ENCODE measurements at regions not wholly inside any gene's neighbourhood (a gene's known extent, or its start where the extent isn't known, plus 50 kb on each side); places are given as distances from the start of the nearest gene placed in this dataset.
"Not testable (repeated sequence)": the region's sequence is repeated elsewhere in the genome, so short reads cannot be mapped to it uniquely, and the experiment has no call there.

GRCh38 chr12:17139931-17140330, 534.0 kb upstream of the LMO3 start:
- no peak for TF ChIP-seq EP300 (IDR thresholded peaks at IDR 0.05)
- no peak for TF ChIP-seq CTCF (IDR thresholded peaks at IDR 0.05)
- TF ChIP-seq POLR2A (IDR thresholded peaks at IDR 0.05), result no peak
- Histone ChIP-seq H3K27me3 (no peaks in the 10 kb centered on the region), H3K27ac (no peak overlapping the region), H3K4me1 (no peaks in the 10 kb centered on the region), H3K9me3 (peaks cover 0 to 2% (median 0%) of the 10 kb centered on the region in 4 donors), H3K36me3 (no peaks in the 10 kb centered on the region), H3K4me3 (no peak overlapping the region)
- 62 to 74% methylated on average over 2 of the region's 2 CpGs for WGBS, 2 donors
- no peak for DNase-seq
- intact Hi-C loops (cut with DNase I), result no loop called here

GRCh38 chr12:17137396-17137795, 531.4 kb upstream of the LMO3 start:
- Histone ChIP-seq H3K27ac (no peak overlapping the region), H3K4me3 (no peak overlapping the region), H3K4me1 (no peaks in the 10 kb centered on the region), H3K9me3 (peaks cover 0 to 2% (median 0%) of the 10 kb centered on the region in 4 donors), H3K36me3 (no peaks in the 10 kb centered on the region), H3K27me3 (no peaks in the 10 kb centered on the region)
- no peak for DNase-seq
- intact Hi-C loops (cut with DNase I), result no loop called here
- 40 to 57% methylated on average over 3 of the region's 3 CpGs for WGBS, 2 donors
- TF ChIP-seq EP300 (IDR thresholded peaks at IDR 0.05) (no peak), POLR2A (IDR thresholded peaks at IDR 0.05) (no peak), POLR2AphosphoS5 (IDR thresholded peaks at IDR 0.05) (no peak), CTCF (IDR thresholded peaks at IDR 0.05) (no peak)

GRCh38 chr12:17134315-17134714, 528.4 kb upstream of the LMO3 start:
- H3K27ac ChIP-seq, result no peak overlapping the region
- no peak overlapping the region for H3K4me3 ChIP-seq
- H3K4me1 ChIP-seq, result no peaks in the 10 kb centered on the region
- no peak for DNase-seq
- no peak for TF ChIP-seq EP300 (IDR thresholded peaks at IDR 0.05)
- no peak for TF ChIP-seq POLR2A (IDR thresholded peaks at IDR 0.05)
- no peak for TF ChIP-seq POLR2AphosphoS5 (IDR thresholded peaks at IDR 0.05)
- TF ChIP-seq CTCF (IDR thresholded peaks at IDR 0.05), result no peak
- no peaks in the 10 kb centered on the region for H3K9me3 ChIP-seq
- no peaks in the 10 kb centered on the region for H3K36me3 ChIP-seq
- intact Hi-C loops (cut with DNase I), result no loop called here
- no peaks in the 10 kb centered on the region for H3K27me3 ChIP-seq

GRCh38 chr12:17132336-17132735, 526.4 kb upstream of the LMO3 start:
- Histone ChIP-seq H3K9me3 (no peaks in the 10 kb centered on the region), H3K27me3 (no peaks in the 10 kb centered on the region), H3K4me1 (no peaks in the 10 kb centered on the region), H3K36me3 (no peaks in the 10 kb centered on the region), H3K27ac (no peak overlapping the region), H3K4me3 (no peak overlapping the region)
- intact Hi-C loops (cut with DNase I), result no loop called here
- no peak for TF ChIP-seq EP300 (IDR thresholded peaks at IDR 0.05)
- TF ChIP-seq POLR2AphosphoS5 (IDR thresholded peaks at IDR 0.05), result no peak
- TF ChIP-seq CTCF (IDR thresholded peaks at IDR 0.05), result no peak
- TF ChIP-seq POLR2A (IDR thresholded peaks at IDR 0.05), result no peak
- 90 to 93% methylated on average over 4 of the region's 4 CpGs for WGBS, 2 donors
- no peak for DNase-seq

GRCh38 chr12:17116538-17116937, 510.6 kb upstream of the LMO3 start:
- DNase-seq; H3K27me3 ChIP-seq; H3K9me3 ChIP-seq; H3K4me1 ChIP-seq; intact Hi-C loops (cut with DNase I); H3K27ac ChIP-seq; H3K4me3 ChIP-seq; H3K36me3 ChIP-seq: not testable (repeated sequence)
- WGBS, 2 donors, result 88 to 94% methylated on average over 3 of the region's 3 CpGs
